Glomerular visceral epithelial cell (primary cell): ENCODE measurements at regions not wholly inside any gene's neighbourhood (a gene's known extent, or its start where the extent isn't known, plus 50 kb on each side); places are given as distances from the start of the nearest gene placed in this dataset.

ENCODE experiments used
- DNase-seq: peaks from one replicate; pipeline ENCODE4 v3.0.0-alpha.2; 2016; ENCODE audit errors: extremely low spot score

GRCh38 chr3:117761703-117762620 is 1052.4 kb downstream of the TUSC7 start:
- no peak for DNase-seq

- DNase-seq = no peak
Observed at GRCh38 chr3:117762621-117763037, 1053.0 kb downstream of the TUSC7 start.

GRCh38 chr3:117763561-117763960 is 1054.0 kb downstream of the TUSC7 start:
- no peak for DNase-seq

GRCh38 chr3:117768581-117768980 is 1059.0 kb downstream of the TUSC7 start:
- no peak for DNase-seq

GRCh38 chr3:117774130-117774529 is 1064.6 kb downstream of the TUSC7 start:
- no peak for DNase-seq

- no peak for DNase-seq
Observed at GRCh38 chr3:117786349-117786748, 1076.8 kb downstream of the TUSC7 start.

GRCh38 chr3:117788061-117788460 is 1078.5 kb downstream of the TUSC7 start:
- DNase-seq = peak; percentile 78

GRCh38 chr3:117788506-117788905 is 1078.9 kb downstream of the TUSC7 start:
- DNase-seq = no peak

- peak; percentile 3 for DNase-seq
Observed at GRCh38 chr3:117790235-117790987, 1080.8 kb downstream of the TUSC7 start.

GRCh38 chr3:117793622-117794265 is 1084.2 kb downstream of the TUSC7 start:
- no peak for DNase-seq

GRCh38 chr3:117798221-117798620 is 1088.6 kb downstream of the TUSC7 start:
- no peak for DNase-seq

GRCh38 chr3:117798687-117799386 is 1089.3 kb downstream of the TUSC7 start:
- DNase-seq = no peak

- DNase-seq = no peak
Observed at GRCh38 chr3:117799387-117799735, 1089.8 kb downstream of the TUSC7 start.

- DNase-seq = no peak
Observed at GRCh38 chr3:117801912-117802239, 1092.3 kb downstream of the TUSC7 start.

- DNase-seq = no peak
Observed at GRCh38 chr3:117809186-117810081, 1099.9 kb downstream of the TUSC7 start.

- DNase-seq = no peak
Observed at GRCh38 chr3:117811786-117812185, 1102.2 kb downstream of the TUSC7 start.

- no peak for DNase-seq
Observed at GRCh38 chr3:117814975-117815374, 1105.4 kb downstream of the TUSC7 start.

- DNase-seq = no peak
Observed at GRCh38 chr3:117817103-117817502, 1107.5 kb downstream of the TUSC7 start.

GRCh38 chr3:117818592-117818991 is 1109.0 kb downstream of the TUSC7 start:
- no peak for DNase-seq

GRCh38 chr3:117820658-117821299 is 1111.2 kb downstream of the TUSC7 start:
- no peak for DNase-seq
